ENCODE measurements at regions not wholly inside any gene's neighbourhood (a gene's known extent, or its start where the extent isn't known, plus 50 kb on each side); places are given as distances from the start of the nearest gene placed in this dataset.

GRCh38 chr13:105509981-105510762, 1025.3 kb downstream of the EFNB2 start:
- DNase-seq = no peak

- no peak for DNase-seq
Observed at GRCh38 chr13:105506463-105506862, 1029.0 kb downstream of the EFNB2 start.

- no peak for DNase-seq
Observed at GRCh38 chr13:105502193-105502592, 1033.3 kb downstream of the EFNB2 start.

GRCh38 chr13:105497597-105497996, 1037.9 kb downstream of the EFNB2 start:
- DNase-seq = no peak

GRCh38 chr13:105492216-105492615, 1043.2 kb downstream of the EFNB2 start:
- no peak for DNase-seq

GRCh38 chr13:105491345-105491744, 1044.1 kb downstream of the EFNB2 start:
- DNase-seq = no peak

- DNase-seq = no peak
Observed at GRCh38 chr13:105485081-105485480, 1050.4 kb downstream of the EFNB2 start.

GRCh38 chr13:105474983-105475610, 1060.4 kb downstream of the EFNB2 start:
- DNase-seq = no peak

- DNase-seq = no peak
Observed at GRCh38 chr13:105471673-105472072, 1063.8 kb downstream of the EFNB2 start.

- no peak for DNase-seq
Observed at GRCh38 chr13:105466376-105466775, 1069.1 kb downstream of the EFNB2 start.

- no peak for DNase-seq
Observed at GRCh38 chr13:105465745-105466144, 1069.7 kb downstream of the EFNB2 start, which contains the start of gene DAOA. TSS of gene DAOA (plus strand) at chr13:105466045.

- no peak for DNase-seq
Observed at GRCh38 chr13:105465251-105465650, 1070.2 kb downstream of the EFNB2 start.

- no peak for DNase-seq
Observed at GRCh38 chr13:105464249-105464648, 1071.2 kb downstream of the EFNB2 start.

- DNase-seq = no peak
Observed at GRCh38 chr13:105463011-105463501, 1072.4 kb downstream of the EFNB2 start.

- DNase-seq = no peak
Observed at GRCh38 chr13:105462098-105462497, 1073.4 kb downstream of the EFNB2 start.

- DNase-seq = no peak
Observed at GRCh38 chr13:105452895-105453294, 1082.6 kb downstream of the EFNB2 start.

GRCh38 chr13:105450784-105451183, 1084.7 kb downstream of the EFNB2 start:
- DNase-seq = no peak

GRCh38 chr13:105448811-105449210, 1086.7 kb downstream of the EFNB2 start:
- DNase-seq = no peak

- no peak for DNase-seq
Observed at GRCh38 chr13:105446197-105446596, 1089.3 kb downstream of the EFNB2 start.

GRCh38 chr13:105445796-105446195, 1089.7 kb downstream of the EFNB2 start:
- DNase-seq = no peak

GRCh38 chr13:105442949-105443699, 1092.3 kb downstream of the EFNB2 start:
- no peak for DNase-seq

- DNase-seq = no peak
Observed at GRCh38 chr13:105442040-105442439, 1093.4 kb downstream of the EFNB2 start.
